ENCODE measurements at regions not wholly inside any gene's neighbourhood (a gene's known extent, or its start where the extent isn't known, plus 50 kb on each side); places are given as distances from the start of the nearest gene placed in this dataset.

- H3K36me3 ChIP-seq (ENCODE audit: control insufficient read depth in 2 of 4, insufficient read depth in 4 of 4, low read length in 3 of 4) = no peaks in the 10 kb centered on the region
- no peaks in the 10 kb centered on the region for H3K4me1 ChIP-seq (replicated peaks in 1 of 4; ENCODE audit: control insufficient read depth in 3 of 4, insufficient read depth in 4 of 4, low read length in 3 of 4)
- POLR2A ChIA-PET (ENCODE audit: partially characterized antibody) = no interaction called here
- no peaks in the 10 kb centered on the region for H4K20me1 ChIP-seq (replicated peaks in 1 of 2; ENCODE audit: control insufficient read depth in 1 of 2, insufficient read depth in 2 of 2, low read length in 2 of 2)
- H3K23ac ChIP-seq (ENCODE audit: insufficient read length) = no peak overlapping the region
- H3K4me3 ChIP-seq (ENCODE audit: extremely low read depth in 1 of 4, insufficient read depth in 2 of 4, low read depth in 3 of 4, low read length in 4 of 4) = no peak overlapping the region
- H3K79me1 ChIP-seq (ENCODE audit: low read depth, low read length) = no peaks in the 10 kb centered on the region
- H2AK5ac ChIP-seq (ENCODE audit: low read depth, low read length) = no peak overlapping the region
- no peak overlapping the region for H3K18ac ChIP-seq (ENCODE audit: extremely low read depth, low read length)
- no peaks in the 10 kb centered on the region for H3K79me2 ChIP-seq (ENCODE audit: control insufficient read depth in 1 of 2, insufficient read depth in 2 of 2, low read length in 2 of 2)
- H4K5ac ChIP-seq (ENCODE audit: insufficient read length, low read depth, low read length) = no peak overlapping the region
- no peak for FAIRE-seq
- no peaks in the 10 kb centered on the region; a peak in 2 of 7 replicates for H3K27me3 ChIP-seq (replicated peaks in 1 of 4; ENCODE audit: control insufficient read depth in 3 of 4, extremely low read depth in 1 of 4, insufficient read depth in 3 of 4, low read length in 3 of 4)
- H3K27ac ChIP-seq (ENCODE audit: low read depth, low read length) = no peak overlapping the region
- no peak overlapping the region for H3K4ac ChIP-seq (replicated peaks; ENCODE audit: insufficient read length, low read depth, low read length)
- CTCF ChIA-PET (ENCODE audit: partially characterized antibody) = no interaction called here
- H2BK5ac ChIP-seq (ENCODE audit: low read depth, low read length) = no peak overlapping the region
- no peak overlapping the region for H4K91ac ChIP-seq (replicated peaks; ENCODE audit: insufficient read length, low read length)
- no peak overlapping the region for H2AFZ ChIP-seq (ENCODE audit: low read length)
- DNase-seq (ENCODE audit: low read depth in 1 of 2, low spot score in 2 of 2) = no peak
- no peak overlapping the region for H3K14ac ChIP-seq (ENCODE audit: insufficient read length)
- H2BK12ac ChIP-seq (ENCODE audit: low read depth, low read length) = no peak overlapping the region
- no peak overlapping the region for H2BK20ac ChIP-seq (ENCODE audit: low read length)
- H3K56ac ChIP-seq (replicated peaks; ENCODE audit: insufficient read length, low read depth, low read length) = no peak overlapping the region
- no peak overlapping the region for H3K4me2 ChIP-seq (ENCODE audit: insufficient read depth in 1 of 2, low read depth in 2 of 2, low read length in 2 of 2)
- H3K23me2 ChIP-seq (ENCODE audit: low read depth, low read length) = no peaks in the 10 kb centered on the region
- H3K9me3 ChIP-seq (ENCODE audit: insufficient read depth in 2 of 2, low read depth in 1 of 2, low read length in 1 of 2) = no peaks in the 10 kb centered on the region
- H2BK120ac ChIP-seq (replicated peaks; ENCODE audit: low read depth, low read length) = no peak overlapping the region
- no peak overlapping the region for H2BK15ac ChIP-seq (ENCODE audit: low read length)
- H4K8ac ChIP-seq (ENCODE audit: extremely low read depth, insufficient read depth, low read length) = no peak overlapping the region
- no peak overlapping the region for H3K9ac ChIP-seq (replicated peaks in 1 of 4; ENCODE audit: extremely low read depth in 1 of 4, low read depth in 3 of 4, low read length in 3 of 4)
- TF ChIP-seq CEBPB (IDR thresholded peaks at IDR 0.05; ENCODE audit: low read depth, low read length) (no peak), MAX (IDR thresholded peaks at IDR 0.05) (no peak), ATF2 (IDR thresholded peaks at IDR 0.05; ENCODE audit: low read length) (no peak), CTBP2 (IDR thresholded peaks at IDR 0.05; ENCODE audit: borderline replicate concordance, insufficient read depth, insufficient read length, low read length) (no peak)
Measured at GRCh38 chr4:187767687-187768086, 227.9 kb upstream of the ZFP42 start.

Data from H1 (cell line).